ENCODE measurements at regions not wholly inside any gene's neighbourhood (a gene's known extent, or its start where the extent isn't known, plus 50 kb on each side); places are given as distances from the start of the nearest gene placed in this dataset.

DNA sequence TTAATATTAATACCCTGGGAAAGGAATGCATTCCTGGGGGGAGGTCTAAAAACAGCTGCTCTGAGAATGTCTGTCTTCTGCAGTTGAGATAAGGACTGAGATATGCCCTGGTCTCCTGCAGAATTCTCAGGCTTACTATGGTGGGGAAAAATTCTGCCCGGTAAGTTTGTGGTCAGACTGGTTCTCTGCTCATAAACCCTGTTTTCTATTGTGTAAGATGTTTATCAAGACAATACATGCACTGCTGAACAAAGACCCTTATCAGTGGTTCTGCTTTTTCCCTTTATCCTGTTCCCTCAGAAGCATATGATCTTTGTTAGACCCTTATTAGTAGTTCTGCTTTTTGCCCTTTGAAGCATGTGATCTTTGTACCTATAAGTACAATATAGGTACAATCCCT lies 494.6 kb downstream of the CNTN6 start:
- Histone ChIP-seq H3K4me1 (ENCODE audit: low read depth) (no peaks in the 10 kb centered on the region), H3K9me3 (peaks cover 8% of the 10 kb centered on the region), H3K4me3 (no peak overlapping the region), H3K36me3 (ENCODE audit: low read depth) (no peaks in the 10 kb centered on the region)
- intact Hi-C loops (cut with DNase I, micrococcal nuclease) = no loop called here
- TF ChIP-seq, protein P1, sequence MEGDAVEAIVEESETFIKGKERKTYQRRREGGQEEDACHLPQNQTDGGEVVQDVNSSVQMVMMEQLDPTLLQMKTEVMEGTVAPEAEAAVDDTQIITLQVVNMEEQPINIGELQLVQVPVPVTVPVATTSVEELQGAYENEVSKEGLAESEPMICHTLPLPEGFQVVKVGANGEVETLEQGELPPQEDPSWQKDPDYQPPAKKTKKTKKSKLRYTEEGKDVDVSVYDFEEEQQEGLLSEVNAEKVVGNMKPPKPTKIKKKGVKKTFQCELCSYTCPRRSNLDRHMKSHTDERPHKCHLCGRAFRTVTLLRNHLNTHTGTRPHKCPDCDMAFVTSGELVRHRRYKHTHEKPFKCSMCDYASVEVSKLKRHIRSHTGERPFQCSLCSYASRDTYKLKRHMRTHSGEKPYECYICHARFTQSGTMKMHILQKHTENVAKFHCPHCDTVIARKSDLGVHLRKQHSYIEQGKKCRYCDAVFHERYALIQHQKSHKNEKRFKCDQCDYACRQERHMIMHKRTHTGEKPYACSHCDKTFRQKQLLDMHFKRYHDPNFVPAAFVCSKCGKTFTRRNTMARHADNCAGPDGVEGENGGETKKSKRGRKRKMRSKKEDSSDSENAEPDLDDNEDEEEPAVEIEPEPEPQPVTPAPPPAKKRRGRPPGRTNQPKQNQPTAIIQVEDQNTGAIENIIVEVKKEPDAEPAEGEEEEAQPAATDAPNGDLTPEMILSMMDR (IDR thresholded peaks at IDR 0.05) = no peak
- DNase-seq (no peak), ATAC-seq (no peak)

DNA sequence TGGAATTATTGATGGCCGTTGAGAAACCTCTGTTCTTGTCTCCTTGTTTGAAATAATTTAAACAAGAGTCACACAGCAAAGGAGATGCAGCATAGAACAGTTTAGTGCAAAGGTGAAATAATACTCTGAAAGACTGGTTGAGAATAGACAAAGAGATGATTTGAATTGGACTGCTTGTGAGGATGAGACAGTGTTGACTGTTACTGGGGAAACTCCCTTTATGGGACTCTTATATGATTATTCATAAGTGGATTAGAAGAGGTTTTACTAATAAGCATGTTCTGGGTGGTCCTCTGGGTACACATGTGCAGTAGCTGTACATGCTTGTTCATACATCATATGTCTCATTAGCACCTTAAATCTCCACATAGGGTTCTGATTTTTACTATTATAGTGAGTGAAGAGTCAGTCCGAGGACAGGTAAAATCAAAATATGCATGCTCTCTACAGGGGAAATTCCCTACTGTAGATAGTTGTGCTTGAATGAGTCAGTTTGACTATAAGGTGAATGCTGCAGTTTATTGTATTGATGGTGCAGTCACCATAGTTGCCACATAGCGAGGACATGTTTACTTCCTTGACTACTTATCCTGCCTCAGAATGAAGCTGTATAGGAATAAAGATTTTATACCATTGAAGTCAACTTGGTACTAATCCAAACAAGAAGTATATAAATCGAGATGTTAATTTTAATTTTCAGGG lies 498.7 kb downstream of the CNTN6 start:
- intact Hi-C loops (cut with DNase I, micrococcal nuclease) = no loop called here
- Histone ChIP-seq H3K4me3 (no peak overlapping the region), H3K36me3 (ENCODE audit: low read depth) (no peaks in the 10 kb centered on the region), H3K4me1 (ENCODE audit: low read depth) (no peaks in the 10 kb centered on the region), H3K9me3 (peaks cover 8% of the 10 kb centered on the region)
- TF ChIP-seq, protein P1 (IDR thresholded peaks at IDR 0.05) = no peak
- ATAC-seq = peak; percentile 83
- no peak for DNase-seq

DNA sequence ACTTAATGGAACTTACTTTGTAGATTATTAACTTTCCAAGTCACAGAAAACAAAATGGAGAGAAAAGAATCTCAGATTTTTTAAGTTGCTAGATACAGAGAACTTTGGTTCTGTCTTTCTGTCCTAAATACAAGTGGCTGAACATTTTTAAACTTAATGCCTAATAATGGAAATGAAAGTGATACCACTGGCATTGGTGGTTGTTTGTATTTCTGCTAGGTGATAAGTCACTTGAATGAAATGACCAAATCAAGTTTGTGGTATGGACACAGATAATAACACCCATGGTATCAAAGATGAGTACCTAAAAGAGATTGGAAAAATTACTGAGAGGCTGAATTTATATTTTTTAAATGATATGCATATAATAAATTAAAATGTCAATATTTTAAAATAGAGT lies 502.1 kb downstream of the CNTN6 start:
- Histone ChIP-seq H3K4me3 (no peak overlapping the region), H3K4me1 (ENCODE audit: low read depth) (no peaks in the 10 kb centered on the region), H3K9me3 (no peaks in the 10 kb centered on the region), H3K36me3 (ENCODE audit: low read depth) (no peaks in the 10 kb centered on the region)
- intact Hi-C loops (cut with DNase I, micrococcal nuclease) = no loop called here
- TF ChIP-seq, protein P1 (IDR thresholded peaks at IDR 0.05) = no peak
- ATAC-seq (no peak), DNase-seq (no peak)

DNA sequence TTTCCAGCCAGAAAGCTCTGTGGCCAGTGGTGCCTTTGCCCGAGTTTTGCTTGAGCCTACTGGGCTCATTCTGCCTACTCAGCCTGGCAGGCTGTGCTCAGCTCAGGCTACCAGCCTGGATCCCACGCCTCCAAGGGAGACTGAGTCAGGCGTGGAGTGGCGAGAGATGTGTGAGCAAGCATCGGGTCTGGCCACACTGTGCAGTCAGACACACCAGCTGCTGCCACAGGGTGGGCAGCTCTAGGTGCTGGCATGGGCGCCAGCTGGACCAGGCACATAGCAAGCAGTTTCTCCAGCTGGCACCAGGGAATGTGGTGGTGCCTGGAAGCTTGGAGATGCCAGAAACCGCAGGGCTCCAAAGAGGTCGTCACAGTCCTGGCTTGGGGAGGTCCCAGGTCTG lies 498.5 kb upstream of the CNTN4 start:
- H3K9me3 ChIP-seq = no peaks in the 10 kb centered on the region
- intact Hi-C loops (cut with DNase I, micrococcal nuclease) = no loop called here
- TF ChIP-seq, protein P1 (IDR thresholded peaks at IDR 0.05) = no peak
- no peak for ATAC-seq
- no peaks in the 10 kb centered on the region for H3K4me1 ChIP-seq (ENCODE audit: low read depth)
- H3K4me3 ChIP-seq = no peak overlapping the region
- H3K36me3 ChIP-seq (ENCODE audit: low read depth) = no peaks in the 10 kb centered on the region
- DNase-seq = no peak

DNA sequence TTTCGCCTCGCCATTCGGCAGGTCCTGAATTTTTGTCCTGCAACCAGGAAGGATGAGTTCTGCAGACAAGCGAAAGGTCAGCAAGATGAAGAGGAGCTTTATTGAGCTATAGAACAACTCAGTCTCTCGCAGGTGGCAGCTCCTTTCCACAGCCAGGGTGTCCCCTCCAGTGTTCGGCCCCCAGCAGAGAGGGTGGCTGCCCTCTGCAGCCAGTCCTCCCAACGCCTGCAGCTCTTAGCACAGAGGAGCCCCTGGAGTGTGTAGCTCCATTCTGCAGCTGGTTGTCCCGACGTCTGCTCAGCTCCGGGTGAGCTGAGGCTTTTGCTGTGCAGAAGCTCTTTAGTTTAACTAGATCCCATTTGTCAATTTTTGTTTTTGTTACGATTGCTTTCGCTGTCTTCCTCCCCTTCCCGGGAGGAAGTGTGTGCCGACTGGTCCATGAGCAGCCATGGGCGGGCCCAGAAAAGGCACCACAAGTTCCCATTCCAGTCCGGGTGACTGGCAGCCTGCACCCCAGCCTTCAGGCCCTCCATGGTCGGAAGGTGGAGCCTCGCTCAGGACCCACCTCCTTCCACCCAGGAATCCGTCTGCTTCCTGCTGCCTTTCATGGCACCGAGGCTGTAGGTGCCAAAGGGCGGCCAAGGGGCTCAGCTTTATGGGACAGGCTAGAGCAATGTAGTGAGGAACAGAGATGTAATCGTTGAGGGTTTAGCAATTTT lies 497.8 kb upstream of the CNTN4 start:
- intact Hi-C loops (cut with DNase I, micrococcal nuclease) = no loop called here
- no peak overlapping the region for H3K4me3 ChIP-seq
- no peaks in the 10 kb centered on the region for H3K36me3 ChIP-seq (ENCODE audit: low read depth)
- H3K9me3 ChIP-seq = no peaks in the 10 kb centered on the region
- TF ChIP-seq, protein P1 (IDR thresholded peaks at IDR 0.05) = no peak
- DNase-seq (no peak), ATAC-seq (no peak)
- H3K4me1 ChIP-seq (ENCODE audit: low read depth) = no peaks in the 10 kb centered on the region

All from mucosa of descending colon (tissue), 3 donors.